ENCODE measurements at regions not wholly inside any gene's neighbourhood (a gene's known extent, or its start where the extent isn't known, plus 50 kb on each side); places are given as distances from the start of the nearest gene placed in this dataset.
"Not testable (repeated sequence)": the region's sequence is repeated elsewhere in the genome, so short reads cannot be mapped to it uniquely, and the experiment has no call there.

DNA sequence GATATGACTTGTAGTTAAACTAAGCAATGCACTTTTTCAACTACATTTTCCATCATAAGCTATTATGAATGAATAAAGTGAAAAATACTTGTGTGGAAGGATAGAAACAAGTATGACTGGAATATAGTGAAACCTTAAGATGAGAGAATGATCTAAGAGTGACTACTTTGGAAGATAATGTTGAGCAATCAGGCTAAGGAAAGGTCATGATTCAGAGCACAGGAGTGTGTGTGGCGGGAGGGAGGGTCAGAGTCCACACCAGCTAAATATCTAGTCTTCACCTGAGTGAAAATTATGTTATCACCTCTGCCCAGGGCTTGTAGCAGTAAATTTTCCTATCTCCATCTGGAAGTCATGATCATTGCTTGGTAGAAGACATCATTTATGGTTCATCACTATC is 833.4 kb upstream of the ATXN8OS start:
- DNase-seq, result no peak
- Histone ChIP-seq H3K4me3 (ENCODE audit: low read depth, low read length) (no peak overlapping the region), H3K4me1 (peaks cover 4% of the 10 kb centered on the region; the same call in 1 of the 2 replicates), H3K27me3 (no peaks in the 10 kb centered on the region), H3K9me3 (no peaks in the 10 kb centered on the region), H3K36me3 (no peaks in the 10 kb centered on the region)
- TF ChIP-seq, protein P1, sequence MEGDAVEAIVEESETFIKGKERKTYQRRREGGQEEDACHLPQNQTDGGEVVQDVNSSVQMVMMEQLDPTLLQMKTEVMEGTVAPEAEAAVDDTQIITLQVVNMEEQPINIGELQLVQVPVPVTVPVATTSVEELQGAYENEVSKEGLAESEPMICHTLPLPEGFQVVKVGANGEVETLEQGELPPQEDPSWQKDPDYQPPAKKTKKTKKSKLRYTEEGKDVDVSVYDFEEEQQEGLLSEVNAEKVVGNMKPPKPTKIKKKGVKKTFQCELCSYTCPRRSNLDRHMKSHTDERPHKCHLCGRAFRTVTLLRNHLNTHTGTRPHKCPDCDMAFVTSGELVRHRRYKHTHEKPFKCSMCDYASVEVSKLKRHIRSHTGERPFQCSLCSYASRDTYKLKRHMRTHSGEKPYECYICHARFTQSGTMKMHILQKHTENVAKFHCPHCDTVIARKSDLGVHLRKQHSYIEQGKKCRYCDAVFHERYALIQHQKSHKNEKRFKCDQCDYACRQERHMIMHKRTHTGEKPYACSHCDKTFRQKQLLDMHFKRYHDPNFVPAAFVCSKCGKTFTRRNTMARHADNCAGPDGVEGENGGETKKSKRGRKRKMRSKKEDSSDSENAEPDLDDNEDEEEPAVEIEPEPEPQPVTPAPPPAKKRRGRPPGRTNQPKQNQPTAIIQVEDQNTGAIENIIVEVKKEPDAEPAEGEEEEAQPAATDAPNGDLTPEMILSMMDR (IDR thresholded peaks at IDR 0.05; ENCODE audit: low read depth, low read length), result no peak

DNA sequence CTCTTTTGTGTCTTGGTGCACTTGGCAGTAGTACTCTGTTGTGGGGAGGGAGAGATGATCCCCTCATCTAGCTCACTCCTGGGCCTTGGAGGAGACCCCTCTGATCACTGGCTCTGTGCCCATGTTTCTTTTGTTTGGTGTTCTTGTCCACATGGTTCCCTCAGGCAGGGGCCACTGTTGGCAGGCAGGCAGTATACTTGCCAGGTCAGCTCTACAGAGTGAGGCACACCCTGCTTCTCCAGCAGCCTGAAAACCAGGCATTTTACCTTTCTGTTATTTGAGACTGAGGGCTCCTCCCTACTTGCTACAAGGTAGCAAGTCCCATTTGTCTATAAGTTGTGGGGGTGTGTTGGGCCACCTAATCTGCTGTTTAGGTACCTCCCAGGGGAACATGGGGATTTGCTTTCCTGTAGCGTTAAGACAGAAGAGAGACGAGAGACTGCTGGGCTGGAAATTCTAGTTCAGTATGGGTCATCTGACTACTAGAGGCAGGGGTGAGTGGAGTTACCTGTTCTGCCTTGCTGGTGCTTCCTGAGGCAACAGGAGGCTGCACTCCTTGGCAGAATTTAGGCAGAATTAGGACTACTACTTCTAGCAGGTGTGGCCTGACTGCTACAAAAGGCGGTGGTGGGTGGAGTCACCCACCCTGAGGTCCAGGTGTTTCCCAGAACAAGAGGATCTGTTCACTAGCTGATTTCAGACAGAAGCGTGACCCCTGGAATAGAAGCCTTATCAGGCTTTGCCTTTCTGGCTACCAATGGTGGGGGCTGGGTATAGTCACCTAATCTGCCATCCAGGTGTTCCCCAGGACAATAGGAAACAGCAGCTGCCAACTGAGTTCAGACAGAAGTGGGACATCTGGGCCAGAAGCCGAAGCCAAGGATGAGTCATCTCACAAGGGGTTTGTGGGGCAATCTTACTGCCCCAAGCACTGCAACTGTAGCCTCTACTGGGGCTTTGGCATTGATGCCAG is 843.0 kb upstream of the ATXN8OS start:
- H3K27me3 ChIP-seq, result no peaks in the 10 kb centered on the region
- TF ChIP-seq, protein P1 (IDR thresholded peaks at IDR 0.05; ENCODE audit: low read depth, low read length), result no peak
- no peaks in the 10 kb centered on the region for H3K9me3 ChIP-seq
- no peak overlapping the region for H3K4me3 ChIP-seq (ENCODE audit: low read depth, low read length)
- H3K36me3 ChIP-seq, result no peaks in the 10 kb centered on the region
- peak; percentile 15 for DNase-seq
- no peaks in the 10 kb centered on the region for H3K4me1 ChIP-seq

DNA sequence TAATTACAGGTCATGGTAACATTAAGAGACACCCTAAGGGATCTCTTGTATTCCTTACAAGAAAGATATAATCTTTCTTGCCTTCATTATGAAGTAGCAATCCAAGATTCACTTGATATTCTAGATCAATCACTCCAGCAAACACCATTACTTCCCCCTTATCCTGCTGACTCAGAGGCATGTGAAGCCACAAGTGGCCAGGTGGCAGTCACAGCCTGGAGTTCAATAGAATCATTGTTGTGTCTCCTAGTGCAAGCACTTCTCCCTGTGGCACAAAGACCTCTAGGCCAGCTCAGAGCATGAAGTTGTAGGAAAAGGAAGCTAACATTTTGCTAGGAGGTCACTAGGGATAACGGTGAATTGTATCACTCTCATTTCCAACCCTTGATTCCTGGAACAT is 864.3 kb upstream of the ATXN8OS start:
- H3K4me3 ChIP-seq (ENCODE audit: low read depth, low read length), result no peak overlapping the region
- H3K4me1 ChIP-seq, result no peaks in the 10 kb centered on the region
- DNase-seq, result no peak
- TF ChIP-seq, protein P1 (IDR thresholded peaks at IDR 0.05; ENCODE audit: low read depth, low read length), result no peak
- H3K36me3 ChIP-seq, result no peaks in the 10 kb centered on the region
- no peaks in the 10 kb centered on the region for H3K9me3 ChIP-seq
- no peaks in the 10 kb centered on the region for H3K27me3 ChIP-seq

DNA sequence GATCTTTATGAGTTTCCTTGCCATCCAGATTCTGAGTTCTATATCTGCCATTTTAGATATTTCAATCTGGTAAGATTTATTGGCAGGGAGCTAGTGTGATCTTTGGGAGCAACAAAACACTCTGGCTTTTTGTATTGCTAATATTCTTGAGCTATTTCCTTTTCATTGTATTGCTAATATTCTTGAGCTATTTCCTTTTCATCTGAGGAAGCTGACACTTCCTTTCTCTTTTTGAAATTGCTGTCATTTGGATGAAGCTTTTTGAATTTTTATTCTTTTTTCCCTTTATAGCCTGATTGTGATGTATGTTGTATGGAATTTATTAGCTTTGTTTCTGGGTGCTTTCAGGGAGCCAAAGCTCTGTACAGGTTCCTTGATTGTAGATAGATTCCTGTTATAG is 873.5 kb upstream of the ATXN8OS start:
- DNase-seq, result no peak
- no peaks in the 10 kb centered on the region for H3K27me3 ChIP-seq
- TF ChIP-seq, protein P1 (IDR thresholded peaks at IDR 0.05; ENCODE audit: low read depth, low read length), result no peak
- no peaks in the 10 kb centered on the region for H3K4me1 ChIP-seq
- H3K4me3 ChIP-seq (ENCODE audit: low read depth, low read length), result no peak overlapping the region
- H3K36me3 ChIP-seq, result no peaks in the 10 kb centered on the region
- no peaks in the 10 kb centered on the region for H3K9me3 ChIP-seq

DNA sequence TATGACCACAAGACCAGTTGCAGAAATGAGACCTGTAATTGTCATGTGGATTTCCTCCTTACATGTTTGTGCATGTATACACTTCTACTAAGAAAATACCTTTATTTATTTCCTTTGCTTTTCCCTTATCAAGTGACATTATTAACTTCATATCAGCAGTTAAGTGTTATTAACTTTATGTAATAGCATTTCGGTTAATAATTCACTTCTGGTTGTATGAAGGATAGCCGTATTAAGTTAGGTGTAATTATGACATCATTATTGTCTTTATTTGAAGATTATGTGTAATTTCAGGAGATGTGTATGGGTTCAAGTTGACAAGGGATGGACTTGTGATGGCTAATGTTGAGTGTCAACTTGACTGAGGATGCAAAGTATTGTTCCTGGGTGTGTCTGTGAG is 881.2 kb upstream of the ATXN8OS start:
- Histone ChIP-seq H3K27me3 (no peaks in the 10 kb centered on the region), H3K9me3 (no peaks in the 10 kb centered on the region), H3K4me1 (no peaks in the 10 kb centered on the region), H3K36me3 (no peaks in the 10 kb centered on the region), H3K4me3 (ENCODE audit: low read depth, low read length) (no peak overlapping the region)
- TF ChIP-seq, protein P1 (IDR thresholded peaks at IDR 0.05; ENCODE audit: low read depth, low read length), result no peak
- DNase-seq, result no peak

DNA sequence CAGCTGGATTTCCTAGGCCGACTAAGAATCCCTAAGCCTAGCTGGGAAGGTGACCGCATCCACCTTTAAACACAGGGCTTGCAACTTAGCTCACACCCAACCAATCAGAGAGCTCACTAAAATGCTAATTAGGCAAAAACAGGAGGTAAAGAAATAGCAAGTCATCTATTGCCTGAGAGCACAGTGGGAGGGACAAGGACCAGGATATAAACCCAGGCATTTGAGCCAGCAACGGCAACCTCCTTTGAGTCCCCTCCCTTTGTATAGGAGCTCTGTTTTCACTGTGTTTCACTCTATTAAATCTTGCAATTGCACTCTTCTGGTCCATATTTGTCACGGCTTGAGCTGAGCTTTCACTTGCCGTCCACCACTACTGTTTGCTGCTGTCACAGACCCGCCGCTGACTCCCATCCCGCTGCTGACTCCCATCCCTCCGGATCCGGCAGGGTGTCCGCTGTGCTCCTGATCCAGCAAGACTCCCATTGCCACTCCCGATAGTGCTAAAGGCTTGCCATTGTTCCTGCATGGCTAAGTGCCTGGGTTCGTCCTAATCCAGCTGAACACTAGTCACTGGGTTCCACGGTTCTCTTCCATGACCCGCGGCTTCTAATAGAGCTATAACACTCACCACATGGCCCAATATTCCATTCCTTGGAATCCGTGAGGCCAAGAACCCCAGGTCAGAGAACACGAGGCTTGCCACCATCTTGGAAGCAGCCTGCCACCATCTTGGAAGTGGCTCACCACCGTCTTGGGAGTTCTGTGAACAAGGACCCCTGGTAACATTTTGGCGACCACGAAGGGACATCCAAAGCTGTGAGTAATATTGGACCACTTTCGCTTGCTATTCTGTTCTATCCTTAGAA is 885.8 kb upstream of the ATXN8OS start:
- not testable (repeated sequence) for H3K4me1 ChIP-seq; H3K9me3 ChIP-seq; DNase-seq; H3K4me3 ChIP-seq (ENCODE audit: low read depth, low read length); H3K36me3 ChIP-seq; H3K27me3 ChIP-seq
